ENCODE measurements at regions not wholly inside any gene's neighbourhood (a gene's known extent, or its start where the extent isn't known, plus 50 kb on each side); places are given as distances from the start of the nearest gene placed in this dataset.

- no peak for DNase-seq
- no peaks in the 10 kb centered on the region for H3K9me3 ChIP-seq (replicated peaks in 1 of 3)
- TF ChIP-seq POLR2A (IDR thresholded peaks at IDR 0.05) (no peak), CTCF (IDR thresholded peaks at IDR 0.05) (no peak)
- intact Hi-C loops (cut with DNase I): no loop called here
- H3K4me1 ChIP-seq (replicated peaks in 1 of 2): no peaks in the 10 kb centered on the region
- no peaks in the 10 kb centered on the region for H3K27me3 ChIP-seq
- H3K36me3 ChIP-seq (replicated peaks in 1 of 2): no peaks in the 10 kb centered on the region
- WGBS, 4 donors: 87 to 91% (median 89%) methylated on average over 1 of the region's 1 CpG
- H3K4me3 ChIP-seq: no peak overlapping the region
- no peak overlapping the region for H3K27ac ChIP-seq
Measured at GRCh38 chr2:226142463-226142862, 657.2 kb downstream of the IRS1 start.

GRCh38 chr2:226140594-226140993 lies 659.0 kb downstream of the IRS1 start:
- Histone ChIP-seq H3K27ac (no peak overlapping the region), H3K4me3 (no peak overlapping the region), H3K27me3 (no peaks in the 10 kb centered on the region), H3K9me3 (replicated peaks in 1 of 3) (no peaks in the 10 kb centered on the region), H3K4me1 (replicated peaks in 1 of 2) (no peaks in the 10 kb centered on the region), H3K36me3 (replicated peaks in 1 of 2) (no peaks in the 10 kb centered on the region)
- WGBS, 4 donors: 72 to 78% (median 76%) methylated on average over 2 of the region's 2 CpGs
- DNase-seq: no peak
- TF ChIP-seq CTCF (IDR thresholded peaks at IDR 0.05) (no peak), POLR2A (IDR thresholded peaks at IDR 0.05) (no peak)
- intact Hi-C loops (cut with DNase I): no loop called here

GRCh38 chr2:226139759-226140158 lies 659.9 kb downstream of the IRS1 start:
- no peak for DNase-seq
- Histone ChIP-seq H3K27me3 (no peaks in the 10 kb centered on the region), H3K27ac (no peak overlapping the region), H3K4me1 (replicated peaks in 1 of 2) (no peaks in the 10 kb centered on the region), H3K9me3 (replicated peaks in 1 of 3) (no peaks in the 10 kb centered on the region), H3K4me3 (no peak overlapping the region), H3K36me3 (replicated peaks in 1 of 2) (no peaks in the 10 kb centered on the region)
- TF ChIP-seq POLR2A (IDR thresholded peaks at IDR 0.05) (no peak), CTCF (IDR thresholded peaks at IDR 0.05) (no peak)
- intact Hi-C loops (cut with DNase I): no loop called here

- no peaks in the 10 kb centered on the region for H3K9me3 ChIP-seq (replicated peaks in 1 of 3)
- no peak overlapping the region for H3K4me3 ChIP-seq
- no peaks in the 10 kb centered on the region for H3K27me3 ChIP-seq
- intact Hi-C loops (cut with DNase I): no loop called here
- TF ChIP-seq CTCF (IDR thresholded peaks at IDR 0.05) (no peak), POLR2A (IDR thresholded peaks at IDR 0.05) (no peak)
- H3K4me1 ChIP-seq (replicated peaks in 1 of 2): no peaks in the 10 kb centered on the region
- no peak for DNase-seq
- WGBS, 4 donors: 51 to 68% (median 59%) methylated on average over 4 of the region's 4 CpGs
- H3K36me3 ChIP-seq (replicated peaks in 1 of 2): no peaks in the 10 kb centered on the region
- no peak overlapping the region for H3K27ac ChIP-seq
Measured at GRCh38 chr2:226137201-226137811, 662.3 kb downstream of the IRS1 start.
